ENCODE measurements at regions not wholly inside any gene's neighbourhood (a gene's known extent, or its start where the extent isn't known, plus 50 kb on each side); places are given as distances from the start of the nearest gene placed in this dataset.

DNA sequence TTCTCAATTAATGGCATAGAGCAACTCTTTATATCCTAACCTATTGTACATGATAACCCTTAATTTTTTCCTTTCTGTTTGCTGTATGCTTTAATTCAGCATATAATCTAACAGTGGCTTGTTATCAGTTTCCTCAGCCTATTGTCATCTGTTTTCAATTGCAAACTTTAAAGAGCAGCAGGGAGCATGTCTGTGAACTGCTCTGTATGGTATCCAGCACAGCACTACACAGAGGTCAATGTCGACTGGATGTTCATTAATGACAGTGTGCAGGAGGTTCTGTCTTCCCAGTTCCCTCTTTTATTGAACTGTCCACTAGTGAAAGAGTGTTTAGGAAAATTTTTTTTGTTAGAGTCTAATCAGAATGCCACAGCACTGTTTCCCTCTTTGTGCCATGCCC is 609.1 kb downstream of the SOX5 start:
- TF ChIP-seq, protein P1, sequence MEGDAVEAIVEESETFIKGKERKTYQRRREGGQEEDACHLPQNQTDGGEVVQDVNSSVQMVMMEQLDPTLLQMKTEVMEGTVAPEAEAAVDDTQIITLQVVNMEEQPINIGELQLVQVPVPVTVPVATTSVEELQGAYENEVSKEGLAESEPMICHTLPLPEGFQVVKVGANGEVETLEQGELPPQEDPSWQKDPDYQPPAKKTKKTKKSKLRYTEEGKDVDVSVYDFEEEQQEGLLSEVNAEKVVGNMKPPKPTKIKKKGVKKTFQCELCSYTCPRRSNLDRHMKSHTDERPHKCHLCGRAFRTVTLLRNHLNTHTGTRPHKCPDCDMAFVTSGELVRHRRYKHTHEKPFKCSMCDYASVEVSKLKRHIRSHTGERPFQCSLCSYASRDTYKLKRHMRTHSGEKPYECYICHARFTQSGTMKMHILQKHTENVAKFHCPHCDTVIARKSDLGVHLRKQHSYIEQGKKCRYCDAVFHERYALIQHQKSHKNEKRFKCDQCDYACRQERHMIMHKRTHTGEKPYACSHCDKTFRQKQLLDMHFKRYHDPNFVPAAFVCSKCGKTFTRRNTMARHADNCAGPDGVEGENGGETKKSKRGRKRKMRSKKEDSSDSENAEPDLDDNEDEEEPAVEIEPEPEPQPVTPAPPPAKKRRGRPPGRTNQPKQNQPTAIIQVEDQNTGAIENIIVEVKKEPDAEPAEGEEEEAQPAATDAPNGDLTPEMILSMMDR (IDR thresholded peaks at IDR 0.05), result no peak
- Histone ChIP-seq H3K27ac (no peak overlapping the region), H3K36me3 (no peaks in the 10 kb centered on the region), H3K9me3 (no peaks in the 10 kb centered on the region), H3K4me1 (no peaks in the 10 kb centered on the region), H3K4me3 (no peak overlapping the region), H3K27me3 (no peaks in the 10 kb centered on the region)
- DNase-seq (ENCODE audit: low spot score), result no peak

DNA sequence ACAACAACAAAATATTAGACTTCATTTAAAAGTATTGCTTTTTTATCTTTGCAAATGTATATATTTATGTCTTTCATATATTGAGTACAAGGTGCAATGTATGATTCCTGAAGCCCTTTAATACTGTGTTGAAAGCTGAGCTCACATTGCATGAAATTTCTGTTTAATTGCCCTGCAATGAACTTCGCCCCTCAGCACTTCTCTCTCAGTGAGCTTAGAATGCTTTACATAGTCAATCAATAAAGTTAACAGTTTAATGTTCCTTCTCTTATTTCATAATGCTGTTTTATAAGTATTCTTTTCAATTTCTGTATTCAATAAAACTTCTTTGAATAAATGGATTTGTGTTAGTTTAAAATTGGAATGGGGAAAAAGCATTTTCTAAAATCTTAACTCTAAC is 607.1 kb downstream of the SOX5 start:
- TF ChIP-seq, protein P1 (IDR thresholded peaks at IDR 0.05), result no peak
- H3K4me1 ChIP-seq, result no peaks in the 10 kb centered on the region
- DNase-seq (ENCODE audit: low spot score), result no peak
- H3K9me3 ChIP-seq, result no peaks in the 10 kb centered on the region
- no peak overlapping the region for H3K4me3 ChIP-seq
- H3K27ac ChIP-seq, result no peak overlapping the region
- no peaks in the 10 kb centered on the region for H3K36me3 ChIP-seq
- no peaks in the 10 kb centered on the region for H3K27me3 ChIP-seq

DNA sequence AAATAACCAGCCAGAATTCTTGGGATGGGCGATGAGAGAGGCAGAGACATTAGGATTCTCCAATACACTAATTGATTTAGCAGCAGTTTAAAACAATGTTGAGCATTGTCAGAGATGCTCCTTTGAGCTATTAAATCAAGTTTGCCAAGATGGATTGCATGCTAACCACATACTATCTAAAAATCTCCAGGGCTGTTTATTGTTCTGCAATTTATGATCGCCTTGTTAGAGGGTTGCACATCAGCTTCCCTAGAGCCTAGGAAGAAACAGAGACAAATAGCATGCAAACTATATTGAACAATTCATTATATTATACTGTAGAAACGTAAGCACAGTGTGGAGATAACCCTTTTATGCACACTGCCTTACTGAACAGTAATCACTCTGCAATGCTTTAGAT is 599.9 kb downstream of the SOX5 start:
- TF ChIP-seq, protein P1 (IDR thresholded peaks at IDR 0.05), result no peak
- H3K4me1 ChIP-seq, result no peaks in the 10 kb centered on the region
- no peak overlapping the region for H3K4me3 ChIP-seq
- H3K27ac ChIP-seq, result no peak overlapping the region
- H3K36me3 ChIP-seq, result no peaks in the 10 kb centered on the region
- DNase-seq (ENCODE audit: low spot score), result no peak
- no peaks in the 10 kb centered on the region for H3K27me3 ChIP-seq
- no peaks in the 10 kb centered on the region for H3K9me3 ChIP-seq

DNA sequence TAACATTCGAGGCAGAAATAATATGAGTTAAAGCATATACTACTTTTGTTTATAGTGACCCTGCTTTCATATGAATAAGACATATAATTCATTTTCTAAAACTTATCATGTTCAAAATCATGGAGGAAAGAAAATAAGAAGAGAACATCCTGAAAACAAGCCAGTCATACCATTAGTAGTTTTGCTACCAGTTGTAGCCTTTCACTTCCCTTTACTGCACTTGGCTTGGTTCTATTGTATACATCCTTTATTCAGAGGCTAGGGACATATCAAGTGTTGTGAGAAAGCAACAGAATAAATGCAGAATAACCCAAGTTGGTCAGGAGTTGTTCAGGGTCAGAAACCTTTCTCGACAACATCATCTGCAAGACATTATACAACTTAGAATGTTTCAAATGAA is 598.7 kb downstream of the SOX5 start:
- TF ChIP-seq, protein P1 (IDR thresholded peaks at IDR 0.05), result no peak
- DNase-seq (ENCODE audit: low spot score), result no peak
- no peaks in the 10 kb centered on the region for H3K36me3 ChIP-seq
- no peak overlapping the region for H3K27ac ChIP-seq
- no peaks in the 10 kb centered on the region for H3K4me1 ChIP-seq
- no peaks in the 10 kb centered on the region for H3K27me3 ChIP-seq
- no peaks in the 10 kb centered on the region for H3K9me3 ChIP-seq
- H3K4me3 ChIP-seq, result no peak overlapping the region

DNA sequence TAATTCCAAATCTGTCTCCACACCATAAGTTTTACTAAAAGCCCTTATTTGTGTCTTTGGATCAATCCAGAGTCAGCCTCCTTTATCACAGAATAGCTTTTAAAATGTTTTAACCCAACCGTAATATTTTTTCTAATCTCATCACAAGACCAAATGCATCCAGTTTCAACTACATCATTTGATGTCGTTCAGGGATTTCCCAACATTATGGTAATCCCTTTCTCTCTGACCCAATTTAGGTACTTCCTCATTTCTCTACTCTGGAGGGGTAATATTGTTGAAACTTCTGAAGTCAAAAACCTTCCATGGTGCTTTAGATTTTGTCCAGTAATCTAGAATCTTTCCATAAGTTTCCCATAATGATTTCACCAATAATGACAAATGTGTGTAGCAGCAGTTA is 596.8 kb downstream of the SOX5 start:
- DNase-seq (ENCODE audit: low spot score), result no peak
- TF ChIP-seq, protein P1 (IDR thresholded peaks at IDR 0.05), result no peak
- no peak overlapping the region for H3K27ac ChIP-seq
- H3K9me3 ChIP-seq, result no peaks in the 10 kb centered on the region
- no peaks in the 10 kb centered on the region for H3K27me3 ChIP-seq
- no peaks in the 10 kb centered on the region for H3K4me1 ChIP-seq
- H3K36me3 ChIP-seq, result no peaks in the 10 kb centered on the region
- no peak overlapping the region for H3K4me3 ChIP-seq

DNA sequence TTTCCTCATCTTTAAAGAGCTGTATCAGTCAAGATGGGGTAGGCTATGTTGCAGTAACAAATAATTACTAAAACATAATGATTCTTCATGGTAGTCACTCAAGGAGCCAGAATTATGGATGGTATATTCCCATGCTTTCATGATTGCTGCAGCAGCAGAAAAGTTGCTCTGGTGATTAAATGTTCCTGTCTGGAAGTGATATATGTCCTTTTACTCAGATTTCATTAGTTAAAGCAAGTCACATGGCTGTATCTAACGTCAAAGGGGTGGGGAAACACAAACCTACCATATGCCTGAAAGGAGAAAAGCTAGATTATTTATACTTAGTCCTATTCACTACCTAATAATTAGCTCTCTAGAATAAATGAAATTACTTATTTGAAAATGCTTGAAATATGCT is 594.7 kb downstream of the SOX5 start:
- TF ChIP-seq, protein P1 (IDR thresholded peaks at IDR 0.05), result no peak
- Histone ChIP-seq H3K9me3 (no peaks in the 10 kb centered on the region), H3K4me3 (no peak overlapping the region), H3K27me3 (no peaks in the 10 kb centered on the region), H3K4me1 (no peaks in the 10 kb centered on the region), H3K36me3 (no peaks in the 10 kb centered on the region), H3K27ac (no peak overlapping the region)
- no peak for DNase-seq (ENCODE audit: low spot score)

All from right atrium auricular region (tissue), 2 donors.